NOMO-1 treated with dmso at 0.1 percent for 144 hours (cell line): ENCODE measurements at regions not wholly inside any gene's neighbourhood (a gene's known extent, or its start where the extent isn't known, plus 50 kb on each side); places are given as distances from the start of the nearest gene placed in this dataset.

Experiments
- DNase-seq: peaks from one replicate; lab custom pipeline; 2025; ENCODE audit not compliant: unreplicated experiment; lab: John Stamatoyannopoulos, UW

GRCh38 chr16:26189536-26189935, 497.8 kb downstream of the HS3ST4 start:
- DNase-seq: no peak

DNA sequence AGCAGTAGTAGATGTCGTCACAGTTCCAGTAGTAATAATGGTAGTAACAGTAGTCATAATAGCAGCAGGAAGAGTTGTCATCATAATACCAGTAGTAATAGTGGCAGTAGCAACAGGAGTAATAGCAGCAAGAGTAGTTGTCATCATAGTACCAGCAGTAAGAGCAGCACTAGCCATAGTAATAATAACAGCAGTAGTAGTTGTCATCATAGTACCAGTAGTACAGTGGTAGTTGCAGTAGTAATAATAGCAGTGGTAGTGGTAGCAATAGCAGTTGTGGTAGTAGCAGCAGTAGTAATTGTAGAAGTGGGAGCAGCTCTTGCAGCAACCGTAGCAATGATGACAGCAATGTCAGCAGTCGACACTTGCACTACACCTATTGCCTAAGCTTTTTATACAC, 502.8 kb downstream of the HS3ST4 start:
- DNase-seq: no peak

- no peak for DNase-seq
Measured at GRCh38 chr16:26195225-26195624, 503.5 kb downstream of the HS3ST4 start.

DNA sequence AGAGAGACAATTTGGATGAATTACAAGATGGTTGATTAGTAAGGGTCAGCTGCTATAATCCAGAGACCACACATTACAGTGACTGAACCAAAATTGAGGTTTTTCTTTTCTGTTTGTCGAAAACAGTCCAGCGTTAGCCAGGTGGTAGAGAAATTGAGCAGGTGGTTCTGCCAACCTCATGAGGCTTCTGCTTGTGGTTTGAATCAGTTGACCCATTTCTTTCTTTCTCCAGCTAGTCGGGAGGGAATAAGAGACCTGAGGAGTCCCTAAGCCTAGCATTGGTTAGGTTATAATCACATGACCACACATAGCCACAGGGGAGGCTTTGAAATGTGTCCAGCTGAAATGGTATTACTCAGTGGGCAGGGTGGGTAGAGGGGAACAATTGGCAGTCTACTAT, 504.6 kb downstream of the HS3ST4 start:
- no peak for DNase-seq

GRCh38 chr16:26196802-26197201, 505.0 kb downstream of the HS3ST4 start:
- DNase-seq: no peak

- DNase-seq: no peak
Measured at GRCh38 chr16:26197707-26198106, 505.9 kb downstream of the HS3ST4 start.

DNA sequence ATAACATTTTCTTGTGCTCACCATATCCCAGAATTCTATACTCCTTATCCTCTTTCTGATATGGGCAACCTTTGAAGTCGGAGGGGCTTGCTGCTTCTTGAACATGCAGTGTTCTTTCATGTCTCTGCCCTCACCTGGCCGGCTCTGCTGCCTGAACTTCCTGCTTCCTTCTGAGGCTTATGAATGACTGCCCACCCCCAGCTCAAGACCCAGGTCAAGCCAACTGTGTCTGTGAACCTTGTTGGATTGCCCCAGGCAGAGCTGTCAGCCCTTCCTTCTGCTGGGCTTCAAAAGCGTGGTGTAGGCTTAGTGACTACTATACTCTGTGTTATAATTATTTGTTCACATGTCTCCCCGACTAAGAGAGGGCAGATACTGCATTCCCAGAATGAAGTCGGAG, 506.5 kb downstream of the HS3ST4 start:
- no peak for DNase-seq

DNA sequence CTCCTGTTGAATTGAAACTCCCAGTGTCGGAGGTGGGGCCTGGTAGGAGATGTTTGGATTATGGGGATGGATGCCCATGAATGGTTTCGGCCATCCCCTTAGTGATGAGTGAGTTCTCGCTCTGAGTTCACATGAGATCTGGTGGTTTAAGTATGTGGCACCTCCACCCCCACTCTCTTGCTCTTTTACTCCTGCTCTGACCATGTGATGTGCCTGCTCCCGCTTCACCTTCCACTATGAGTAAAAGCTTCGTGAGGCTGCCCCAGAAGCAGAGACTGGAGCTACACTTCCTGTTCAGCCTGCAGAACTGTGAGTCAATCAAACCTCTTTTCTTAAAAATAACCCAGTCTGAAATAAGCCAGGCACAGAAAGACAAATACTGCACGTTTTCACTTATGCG, 512.4 kb downstream of the HS3ST4 start:
- DNase-seq: no peak

- no peak for DNase-seq
Measured at GRCh38 chr16:26211542-26211941, 519.8 kb downstream of the HS3ST4 start.

DNA sequence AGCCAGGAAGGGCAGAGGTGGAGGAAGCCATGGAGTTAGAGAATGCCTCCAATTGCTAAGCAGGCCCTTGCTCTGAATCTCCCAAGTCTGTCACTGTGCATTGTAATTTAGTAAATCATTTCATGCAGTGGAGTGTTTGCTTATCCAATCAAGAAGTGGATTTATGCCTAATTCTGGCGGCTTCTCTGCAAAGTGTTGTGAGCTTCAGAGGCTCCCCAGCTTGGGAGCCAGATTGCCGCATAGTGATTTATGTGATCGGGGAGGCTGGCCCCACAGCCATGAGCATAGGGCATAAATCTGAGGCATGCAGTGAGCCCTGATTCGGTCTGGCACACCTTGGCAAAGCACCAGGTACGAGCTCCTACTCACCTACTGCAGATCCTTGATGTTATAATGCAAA, 520.8 kb downstream of the HS3ST4 start:
- no peak for DNase-seq

DNA sequence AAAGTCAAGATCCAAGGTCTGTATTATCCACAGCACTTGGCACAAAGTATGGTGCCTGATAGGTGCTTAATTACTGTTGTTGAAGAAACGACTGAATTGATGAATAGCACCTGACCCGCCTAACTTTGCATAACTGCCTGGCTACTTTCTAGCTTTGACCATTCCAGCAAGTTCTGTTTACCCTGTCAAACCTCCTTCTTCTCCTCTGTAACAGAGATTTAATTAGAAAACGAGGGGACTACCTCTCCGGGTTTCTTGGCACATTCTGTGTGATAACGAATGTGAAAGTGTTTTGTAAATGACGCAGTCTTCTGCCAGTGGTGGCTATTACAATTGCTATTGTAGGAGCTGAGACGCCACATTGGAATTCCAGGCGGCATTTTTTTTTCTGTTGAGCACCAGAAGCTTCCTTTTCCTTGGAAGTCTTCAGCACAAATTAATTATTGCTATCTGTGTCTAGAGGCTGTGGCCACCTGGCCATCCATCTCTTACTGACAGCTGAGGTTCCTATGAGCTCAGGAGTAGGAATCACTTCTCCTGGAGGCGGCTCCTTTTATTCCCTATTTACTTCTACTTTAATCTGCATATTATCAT, 522.9 kb downstream of the HS3ST4 start:
- DNase-seq: no peak

DNA sequence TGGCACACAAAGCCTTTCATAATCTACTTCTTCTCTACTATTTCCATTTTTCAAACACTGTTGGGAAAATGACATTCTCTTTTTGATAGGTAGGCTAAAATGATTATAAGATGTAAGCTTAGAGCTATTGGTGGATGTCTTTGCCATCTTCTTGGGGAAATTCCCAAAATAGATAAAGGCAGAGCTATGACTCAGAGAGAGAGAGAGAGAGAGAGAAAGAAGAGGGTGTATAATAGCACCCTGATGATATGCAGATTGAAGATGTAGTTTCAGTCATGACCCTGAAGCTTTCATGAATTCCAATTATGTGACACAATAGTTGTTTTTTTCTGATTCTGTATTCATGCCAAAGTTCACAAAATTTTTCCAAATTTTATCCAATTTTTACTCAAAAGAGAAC, 529.1 kb downstream of the HS3ST4 start:
- DNase-seq: no peak

- DNase-seq: no peak
Measured at GRCh38 chr16:26231647-26232046, 539.9 kb downstream of the HS3ST4 start.

DNA sequence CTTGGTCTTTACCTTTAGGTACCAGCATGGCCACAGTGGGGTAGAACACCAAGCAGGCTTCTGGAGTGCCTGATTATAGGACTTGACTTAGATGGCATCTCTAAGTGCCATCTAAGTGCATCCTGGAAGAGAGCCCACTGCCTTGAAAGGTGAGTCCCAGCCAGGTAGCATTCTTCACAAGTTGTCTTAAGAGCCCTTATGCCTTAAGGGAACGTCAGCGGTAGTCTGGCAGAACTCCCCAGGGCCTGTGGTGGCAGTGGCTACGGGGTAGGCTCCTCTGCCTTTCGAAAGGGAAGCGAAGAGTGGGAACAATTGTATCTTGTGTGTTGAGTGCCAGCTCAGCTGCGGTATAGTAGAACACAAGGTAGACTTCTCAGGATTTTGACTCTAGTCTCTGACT, 549.0 kb downstream of the HS3ST4 start:
- no peak for DNase-seq

GRCh38 chr16:26247063-26247462, 555.3 kb downstream of the HS3ST4 start:
- DNase-seq: no peak

- DNase-seq: no peak
Measured at GRCh38 chr16:26252598-26252997, 560.8 kb downstream of the HS3ST4 start.

GRCh38 chr16:26261621-26262020, 569.9 kb downstream of the HS3ST4 start:
- DNase-seq: no peak

DNA sequence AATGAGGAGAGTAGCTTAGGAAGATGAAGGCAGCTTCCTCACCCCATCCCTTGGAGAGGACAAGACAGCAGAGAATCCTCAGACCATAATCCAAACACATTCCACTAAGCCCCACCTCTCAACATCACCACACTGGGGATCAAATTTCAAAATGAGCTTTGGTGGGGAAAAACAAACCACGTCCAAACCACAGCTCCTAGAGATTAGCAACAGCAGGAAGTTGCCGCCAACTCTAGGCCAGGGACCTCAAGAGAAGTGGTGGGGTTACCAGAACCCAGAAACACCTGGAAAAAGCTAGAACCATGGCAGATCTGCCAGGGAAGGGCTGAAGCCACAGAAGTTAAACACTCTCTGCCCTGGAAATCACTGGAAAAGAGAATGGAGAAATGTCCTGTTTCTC, 571.6 kb downstream of the HS3ST4 start:
- DNase-seq: no peak

- DNase-seq: no peak
Measured at GRCh38 chr16:26267641-26268040, 575.9 kb downstream of the HS3ST4 start.

DNA sequence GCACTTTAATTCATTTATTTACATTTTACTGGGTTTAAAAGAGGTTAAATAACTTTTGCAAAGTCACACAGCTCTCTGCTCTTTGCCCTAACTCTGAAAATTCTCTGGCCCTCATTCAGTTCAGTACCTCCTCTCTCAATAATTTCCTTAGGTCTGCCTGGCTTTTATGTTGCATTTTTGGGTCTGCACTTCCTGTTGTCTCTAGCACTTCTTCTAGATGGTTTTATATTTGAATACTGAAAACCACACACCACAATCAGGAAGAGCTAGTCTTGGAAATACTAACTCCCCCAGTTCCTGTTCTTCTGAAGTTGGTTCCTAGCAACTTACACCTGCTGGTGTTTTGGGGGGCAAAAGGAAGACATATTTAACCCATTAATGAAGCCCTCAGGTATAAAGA, 577.9 kb downstream of the HS3ST4 start:
- no peak for DNase-seq

DNA sequence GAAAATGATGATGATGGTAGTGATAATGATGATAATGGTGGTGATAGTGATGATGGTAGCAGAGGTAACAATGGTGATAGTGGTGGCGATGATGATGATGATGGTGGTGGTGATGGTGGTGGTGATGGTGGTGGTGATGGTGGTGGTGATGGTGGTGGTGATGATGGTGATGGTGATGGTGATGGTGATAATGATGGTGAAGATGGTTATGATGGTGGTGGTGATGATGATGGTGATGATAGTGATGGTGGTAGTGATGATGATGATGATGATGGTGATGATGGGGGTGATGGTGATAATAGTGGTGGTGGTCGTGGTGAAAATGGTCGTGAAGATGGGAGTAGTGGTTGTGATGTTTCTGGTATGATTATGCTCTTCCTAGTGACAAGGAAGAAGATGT, 581.8 kb downstream of the HS3ST4 start:
- no peak for DNase-seq

DNA sequence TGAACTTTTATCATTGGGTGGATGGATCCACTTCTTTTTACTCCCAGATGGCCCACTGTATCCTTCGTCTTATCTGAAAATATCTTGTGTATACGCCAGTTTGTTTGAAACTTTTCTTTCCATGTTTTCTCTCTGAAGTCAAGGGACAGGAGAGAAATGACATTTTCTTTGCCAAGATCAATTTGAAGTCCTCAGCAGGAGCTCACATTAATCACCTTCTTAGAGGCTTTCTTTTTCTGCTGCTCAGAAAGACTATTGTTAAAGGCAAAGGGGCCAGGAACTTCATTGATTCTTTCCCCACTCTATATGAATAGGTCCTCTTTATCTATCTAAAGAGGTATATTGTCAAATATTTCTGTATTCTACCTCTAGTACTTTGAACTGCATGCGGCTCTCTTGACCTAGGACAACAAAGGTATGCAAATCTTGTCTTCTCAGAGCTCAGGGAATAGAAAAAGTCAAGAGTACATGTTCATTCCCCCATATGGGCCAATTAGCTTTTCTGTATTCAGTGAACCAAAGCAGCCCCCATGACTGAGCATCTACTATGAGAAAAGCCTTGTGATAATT, 583.3 kb downstream of the HS3ST4 start:
- DNase-seq: no peak

DNA sequence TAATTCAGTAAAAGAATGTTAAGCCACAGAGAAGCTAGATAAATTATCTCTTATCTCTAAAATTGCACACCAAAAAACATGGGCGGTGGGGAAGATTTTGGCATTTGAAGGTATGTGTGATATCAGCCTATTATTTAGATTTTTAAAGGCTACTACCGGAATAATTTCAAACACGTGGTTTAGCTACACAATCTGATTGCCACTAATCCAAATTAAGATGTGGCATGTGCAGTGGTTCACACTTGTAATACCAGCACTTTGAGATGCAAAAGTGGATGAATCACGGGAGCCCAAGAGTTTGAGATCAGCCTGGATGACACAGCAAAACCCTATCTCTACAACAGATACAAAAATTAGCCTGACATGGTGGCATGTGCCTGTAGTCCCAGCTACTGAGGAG, 584.5 kb downstream of the HS3ST4 start:
- DNase-seq: no peak
